Astrocyte of the cerebellum (primary cell): ENCODE measurements at regions not wholly inside any gene's neighbourhood (a gene's known extent, or its start where the extent isn't known, plus 50 kb on each side); places are given as distances from the start of the nearest gene placed in this dataset.

Experiments
- DNase-seq: peaks from one replicate; pipeline ENCODE4 v3.0.0-alpha.2; 2011; ENCODE audit warnings: low read depth
- H3K4me3 ChIP-seq: 2 replicates; pipeline ENCODE4 v1.5.1; 2011; ENCODE audit warnings: mild to moderate bottlenecking, low read depth, low read length, moderate library complexity
- CTCF ChIP-seq: IDR thresholded peaks from 2 replicates; pipeline ENCODE4 v1.5.1; 2012; ENCODE audit warnings: low read length, low read depth, moderate library complexity, mild to moderate bottlenecking; ENCODE audit errors: missing control alignments
- in situ Hi-C: cut with HindIII; loops from 2 replicates; pipeline ENCODE4 v1.10.0; 2017; ENCODE audit warnings: low sequenced_read_pairs

GRCh38 chr1:112800289-112800688, 85.2 kb upstream of the PPM1J start:
- in situ Hi-C loops, result no loop called here
- TF ChIP-seq CTCF, result no peak

GRCh38 chr1:112798292-112798691, 83.2 kb upstream of the PPM1J start:
- DNase-seq, result no peak
- no peak overlapping the region for H3K4me3 ChIP-seq
- in situ Hi-C loops, result loop anchor here (5.0 kb wide), 1 partner anchor 81 kb away; the partner anchor contains the start of gene PPM1J
- TF ChIP-seq CTCF, result no peak

More at GRCh38 chr1:112800289-112800688, 85.2 kb upstream of the PPM1J start:
- no peak overlapping the region for H3K4me3 ChIP-seq
- no peak for DNase-seq

DNA sequence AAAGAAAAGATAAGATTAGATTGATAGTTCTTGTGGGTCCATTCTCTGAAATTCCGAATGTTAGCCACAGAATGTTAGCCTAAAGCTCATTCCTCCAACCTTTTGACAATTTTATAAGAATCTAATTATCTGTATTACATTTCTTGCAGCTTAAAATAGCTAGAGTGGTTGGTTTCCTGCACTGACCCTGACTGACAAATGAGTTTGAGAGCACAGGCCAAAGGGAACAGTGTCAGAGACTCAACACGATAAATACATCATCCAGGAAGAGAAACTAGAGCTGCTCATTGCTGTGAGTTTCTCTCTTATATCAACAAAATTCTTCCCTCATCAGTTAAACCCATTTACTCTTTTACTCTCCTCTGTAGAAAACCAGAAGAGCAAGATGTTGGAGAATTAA, 82.1 kb upstream of the PPM1J start:
- DNase-seq, result no peak
- in situ Hi-C loops, result loop anchor here (5.0 kb wide), 1 partner anchor 80 kb away; the partner anchor contains the start of gene PPM1J
- TF ChIP-seq CTCF, result no peak
- H3K4me3 ChIP-seq, result no peak overlapping the region

GRCh38 chr1:112794654-112795239, 79.6 kb upstream of the PPM1J start:
- no peak for DNase-seq
- in situ Hi-C loops, result loop anchor here (5.0 kb wide), 1 partner anchor 77 kb away; the partner anchor contains the start of gene PPM1J
- H3K4me3 ChIP-seq, result no peak overlapping the region
- no peak for TF ChIP-seq CTCF

DNA sequence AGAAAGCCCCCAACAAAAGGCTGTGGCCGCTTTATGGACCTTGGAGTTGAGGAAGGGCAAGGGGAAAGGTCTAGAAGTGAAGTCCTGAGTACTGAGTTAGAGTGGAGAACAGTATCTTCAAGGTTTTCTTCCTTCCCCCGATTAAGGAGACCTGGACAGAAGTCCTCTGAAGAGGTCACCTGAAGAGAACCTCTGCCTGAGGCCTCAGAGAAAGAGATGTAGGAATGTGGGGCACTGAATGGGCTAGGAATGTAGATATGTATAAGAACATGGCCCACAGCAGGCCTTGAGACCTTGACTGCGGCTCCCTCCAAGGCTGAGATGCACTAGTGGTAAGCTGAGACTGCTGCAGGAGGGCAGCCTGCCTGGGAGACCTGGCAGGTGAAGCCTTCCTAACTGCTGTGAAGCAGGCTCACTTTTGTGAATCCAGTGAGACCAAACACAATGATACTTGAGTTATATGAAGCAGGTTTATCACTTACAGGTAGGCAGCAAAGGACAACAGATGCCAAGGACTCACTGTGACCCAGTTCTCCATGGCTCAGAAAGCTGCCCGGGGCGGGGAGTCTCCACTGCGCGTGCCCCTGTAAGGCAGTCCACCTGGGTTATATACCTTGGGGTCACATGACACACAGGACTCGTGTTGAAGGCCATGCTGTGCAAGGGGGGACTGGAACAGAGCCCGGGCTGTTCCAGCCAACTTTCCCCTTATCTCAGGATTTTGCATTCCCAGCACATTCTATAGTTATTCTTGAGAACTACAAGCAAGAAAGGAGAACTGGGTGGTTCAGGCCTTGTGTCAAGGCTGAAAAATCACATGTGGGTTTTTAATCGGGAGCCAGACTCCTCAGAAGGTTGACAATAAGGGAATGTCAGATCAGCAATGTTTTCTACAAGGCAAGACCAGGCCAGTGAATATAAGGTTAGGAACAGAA, 78.8 kb upstream of the PPM1J start:
- H3K4me3 ChIP-seq, result no peak overlapping the region
- in situ Hi-C loops, result no loop called here
- no peak for DNase-seq
- TF ChIP-seq CTCF, result no peak

DNA sequence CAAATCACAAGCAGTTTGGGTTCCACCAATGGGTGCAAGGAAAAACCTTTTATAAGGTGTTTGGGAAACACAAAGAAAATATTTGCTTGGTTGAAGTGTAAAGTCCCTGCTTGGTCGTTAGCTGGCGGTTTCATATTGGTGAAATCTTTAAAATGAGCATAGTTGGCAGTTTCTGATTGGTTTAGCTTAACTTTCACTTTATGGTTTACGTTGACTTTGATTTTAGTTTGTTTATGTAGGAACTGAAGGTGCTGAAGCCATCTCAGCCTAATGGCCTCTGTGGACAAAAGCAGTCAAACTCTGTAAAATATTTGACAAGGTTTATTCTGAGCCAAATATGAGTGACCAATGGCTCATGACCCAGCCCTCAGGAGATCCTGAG, 76.6 kb upstream of the PPM1J start:
- no peak for DNase-seq
- no peak for TF ChIP-seq CTCF
- in situ Hi-C loops, result no loop called here
- no peak overlapping the region for H3K4me3 ChIP-seq
